Thoracic aorta (tissue), 2 donors: ENCODE measurements at regions not wholly inside any gene's neighbourhood (a gene's known extent, or its start where the extent isn't known, plus 50 kb on each side); places are given as distances from the start of the nearest gene placed in this dataset.

Experiments used
- ATAC-seq: fragments of 150-250 bp; one replicate; pipeline ENCODE4 v1.8.0; 2017; ENCODE audit warnings: low read depth; ENCODE audit not compliant: insufficient number of reproducible peaks, low FRiP score
- DNase-seq: peaks from one replicate; pipeline ENCODE4 v3.0.0-alpha.2; 2020; ENCODE audit warnings: low spot score
- H3K27ac ChIP-seq, 2 donors: fragments of 200-600 bp; sonication (generic); 1 replicate in 1 of 2; 2 replicates in 1 of 2; pipeline ENCODE4 v1.5.1; 2016; ENCODE audit warnings: mild to moderate bottlenecking in 2 of 2, moderate library complexity in 2 of 2
- H3K27me3 ChIP-seq: fragments of 200-600 bp; sonication (generic); replicated peaks from 2 replicates; pipeline ENCODE4 v1.6.0; 2016; ENCODE audit warnings: mild to moderate bottlenecking; ENCODE audit not compliant: insufficient read depth
- H3K36me3 ChIP-seq: fragments of 200-600 bp; sonication (generic); one replicate; pipeline ENCODE4 v1.5.1; 2016
- H3K4me1 ChIP-seq, 2 donors: fragments of 200-600 bp; sonication (generic); 1 replicate in 1 of 2; 2 replicates in 1 of 2; pipeline versions ENCODE4 v1.5.1 to v1.6.0; 2016; ENCODE audit warnings: low read depth in 2 of 2, mild to moderate bottlenecking in 1 of 2; ENCODE audit not compliant: control insufficient read depth in 1 of 2
- H3K4me3 ChIP-seq: fragments of 200-600 bp; sonication (generic); 2 replicates; pipeline ENCODE4 v1.5.1; 2016; ENCODE audit warnings: mild to moderate bottlenecking
- H3K9me3 ChIP-seq: fragments of 200-600 bp; sonication (generic); 2 replicates; pipeline ENCODE4 v1.5.1; 2016
- CTCF ChIP-seq: fragments of 200-600 bp; sonication (generic); IDR thresholded peaks from one replicate; pipeline ENCODE4 v1.5.1; 2019; ENCODE audit warnings: antibody characterized with exemption

- H3K27me3 ChIP-seq = no peaks in the 10 kb centered on the region
- ATAC-seq (no peak), DNase-seq (no peak)
- H3K9me3 ChIP-seq = no peaks in the 10 kb centered on the region
- H3K4me3 ChIP-seq = no peak overlapping the region
- no peaks in the 10 kb centered on the region for H3K36me3 ChIP-seq
- H3K4me1 ChIP-seq = peaks cover 0 to 11% of the 10 kb centered on the region in 2 donors
- H3K27ac ChIP-seq = no peak overlapping the region
- no peak for TF ChIP-seq CTCF
These were observed 508.7 kb upstream of the DIPK2B start for GRCh38 chrX:45709381-45709780.

DNA sequence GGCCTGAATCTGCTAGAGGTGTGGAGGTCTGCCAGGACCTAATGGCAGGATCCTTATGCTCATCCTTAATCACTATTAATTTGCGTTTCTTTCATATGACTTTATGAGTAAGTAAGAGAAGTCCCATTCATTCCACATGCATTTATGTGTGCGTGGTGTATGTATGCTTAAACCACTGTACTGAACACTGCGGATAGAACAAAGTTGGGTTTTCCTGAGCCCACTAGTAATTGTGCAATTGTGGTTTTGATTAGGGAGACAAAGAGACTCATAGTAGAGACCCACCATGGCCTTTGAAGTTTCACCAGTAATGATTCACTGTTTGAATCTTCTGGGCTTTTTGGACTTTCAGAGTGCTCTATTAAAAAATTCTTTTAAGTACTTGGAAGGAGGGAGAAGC is 498.5 kb upstream of the DIPK2B start:
- no peaks in the 10 kb centered on the region for H3K27me3 ChIP-seq
- no peaks in the 10 kb centered on the region for H3K36me3 ChIP-seq
- H3K9me3 ChIP-seq = no peaks in the 10 kb centered on the region
- H3K4me1 ChIP-seq = no peaks in the 10 kb centered on the region
- TF ChIP-seq CTCF = no peak
- H3K4me3 ChIP-seq = no peak overlapping the region
- no peak for ATAC-seq
- DNase-seq = no peak
- no peak overlapping the region for H3K27ac ChIP-seq

- ATAC-seq = peak; percentile 43
- H3K27me3 ChIP-seq = no peaks in the 10 kb centered on the region
- DNase-seq = no peak
- no peaks in the 10 kb centered on the region for H3K36me3 ChIP-seq
- no peaks in the 10 kb centered on the region for H3K4me1 ChIP-seq
- no peak overlapping the region for H3K27ac ChIP-seq
- no peak overlapping the region for H3K4me3 ChIP-seq
- no peaks in the 10 kb centered on the region for H3K9me3 ChIP-seq
- TF ChIP-seq CTCF = no peak
These were observed 496.9 kb upstream of the DIPK2B start for GRCh38 chrX:45697591-45697990.

DNA sequence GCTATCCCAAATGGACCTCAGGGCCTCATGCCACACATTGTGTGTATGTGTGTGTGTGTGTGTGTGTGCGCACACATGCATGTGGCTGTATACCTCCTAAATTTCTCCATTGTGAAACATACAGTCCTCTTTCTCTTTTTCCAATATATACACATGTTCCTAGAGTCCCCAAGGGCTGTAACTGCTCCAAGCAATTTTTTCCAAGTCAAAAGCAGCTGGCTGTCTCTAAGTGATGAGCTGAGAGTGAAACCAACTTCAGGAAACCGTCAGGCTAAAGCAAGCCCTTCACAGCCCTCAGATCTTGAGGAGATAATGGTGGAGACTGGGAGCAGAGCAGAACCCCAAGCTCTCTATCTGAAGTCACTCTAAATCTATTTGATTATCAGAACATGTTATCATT is 496.1 kb upstream of the DIPK2B start:
- H3K4me1 ChIP-seq = no peaks in the 10 kb centered on the region
- no peaks in the 10 kb centered on the region for H3K36me3 ChIP-seq
- H3K27me3 ChIP-seq = no peaks in the 10 kb centered on the region
- no peak overlapping the region for H3K4me3 ChIP-seq
- no peaks in the 10 kb centered on the region for H3K9me3 ChIP-seq
- ATAC-seq (no peak), DNase-seq (no peak)
- no peak for TF ChIP-seq CTCF
- H3K27ac ChIP-seq = no peak overlapping the region

DNA sequence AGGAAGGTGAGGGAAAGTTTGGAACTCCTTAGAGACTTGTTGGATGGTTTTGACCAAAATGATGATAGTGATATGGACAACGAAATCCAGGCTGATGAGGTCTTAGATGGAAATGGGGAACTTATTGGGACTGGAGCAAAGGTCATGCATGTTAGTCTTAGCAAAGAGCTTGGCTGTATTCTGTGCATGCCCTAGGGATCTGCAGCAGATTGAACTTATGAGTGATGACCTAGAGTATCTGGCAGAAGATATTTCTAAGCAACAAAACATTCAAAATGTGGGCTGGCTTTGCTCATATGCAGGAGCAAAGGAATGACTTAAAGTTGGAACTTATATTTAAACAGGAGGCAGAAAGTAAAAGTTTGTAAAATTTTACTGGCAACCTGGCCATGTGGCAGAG is 489.3 kb upstream of the DIPK2B start:
- DNase-seq (no peak), ATAC-seq (no peak)
- Histone ChIP-seq H3K4me3 (no peak overlapping the region), H3K27me3 (no peaks in the 10 kb centered on the region), H3K4me1 (no peaks in the 10 kb centered on the region), H3K27ac (no peak overlapping the region), H3K36me3 (no peaks in the 10 kb centered on the region), H3K9me3 (no peaks in the 10 kb centered on the region)
- TF ChIP-seq CTCF = no peak
